AG10803 (cell line): ENCODE measurements at regions not wholly inside any gene's neighbourhood (a gene's known extent, or its start where the extent isn't known, plus 50 kb on each side); places are given as distances from the start of the nearest gene placed in this dataset.
A peak's percentile ranks its signal among the peaks of the same experiment; 100 is the strongest.

Source experiments
- DNase-seq: peaks from one replicate; pipeline ENCODE4 v3.0.0; 2010; ENCODE audit warnings: low read depth
- H3K4me3 ChIP-seq: 2 replicates; pipeline ENCODE4 v1.5.1; 2011; ENCODE audit warnings: mild to moderate bottlenecking, low read length, control low read depth
- TF ChIP-seq, protein P1 (sequence below): conservative IDR thresholded peaks from 2 replicates; pipeline ENCODE4 v1.5.1; 2011; ENCODE audit warnings: mild to moderate bottlenecking, low read length, control low read depth, inconsistent platforms

DNA sequence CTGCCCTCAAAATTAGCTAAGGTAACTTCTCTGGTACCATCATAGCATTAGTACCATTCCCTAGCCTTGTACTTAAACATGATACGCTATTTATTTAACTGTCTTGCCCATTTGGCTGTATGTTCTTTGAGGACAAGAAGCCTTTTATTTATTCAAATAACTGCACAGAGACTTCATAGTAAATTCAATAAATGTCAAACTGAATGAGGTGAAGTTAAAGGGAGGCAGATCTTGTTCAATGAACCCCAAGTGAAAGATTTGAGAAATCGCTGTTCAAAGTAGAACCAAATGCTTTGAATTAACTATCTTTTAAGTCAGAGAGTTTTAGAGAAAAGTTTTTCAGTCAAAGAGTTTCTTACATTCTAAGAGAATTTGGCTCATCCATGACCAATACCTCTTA lies 203.6 kb downstream of the GXYLT1 start:
- no peak overlapping the region for H3K4me3 ChIP-seq
- no peak for DNase-seq
- TF ChIP-seq, protein P1, sequence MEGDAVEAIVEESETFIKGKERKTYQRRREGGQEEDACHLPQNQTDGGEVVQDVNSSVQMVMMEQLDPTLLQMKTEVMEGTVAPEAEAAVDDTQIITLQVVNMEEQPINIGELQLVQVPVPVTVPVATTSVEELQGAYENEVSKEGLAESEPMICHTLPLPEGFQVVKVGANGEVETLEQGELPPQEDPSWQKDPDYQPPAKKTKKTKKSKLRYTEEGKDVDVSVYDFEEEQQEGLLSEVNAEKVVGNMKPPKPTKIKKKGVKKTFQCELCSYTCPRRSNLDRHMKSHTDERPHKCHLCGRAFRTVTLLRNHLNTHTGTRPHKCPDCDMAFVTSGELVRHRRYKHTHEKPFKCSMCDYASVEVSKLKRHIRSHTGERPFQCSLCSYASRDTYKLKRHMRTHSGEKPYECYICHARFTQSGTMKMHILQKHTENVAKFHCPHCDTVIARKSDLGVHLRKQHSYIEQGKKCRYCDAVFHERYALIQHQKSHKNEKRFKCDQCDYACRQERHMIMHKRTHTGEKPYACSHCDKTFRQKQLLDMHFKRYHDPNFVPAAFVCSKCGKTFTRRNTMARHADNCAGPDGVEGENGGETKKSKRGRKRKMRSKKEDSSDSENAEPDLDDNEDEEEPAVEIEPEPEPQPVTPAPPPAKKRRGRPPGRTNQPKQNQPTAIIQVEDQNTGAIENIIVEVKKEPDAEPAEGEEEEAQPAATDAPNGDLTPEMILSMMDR: no peak

- H3K4me3 ChIP-seq: no peak overlapping the region
- no peak for DNase-seq
- TF ChIP-seq, protein P1: no peak
Measured at GRCh38 chr12:41940571-41940970, 204.1 kb downstream of the GXYLT1 start.

DNA sequence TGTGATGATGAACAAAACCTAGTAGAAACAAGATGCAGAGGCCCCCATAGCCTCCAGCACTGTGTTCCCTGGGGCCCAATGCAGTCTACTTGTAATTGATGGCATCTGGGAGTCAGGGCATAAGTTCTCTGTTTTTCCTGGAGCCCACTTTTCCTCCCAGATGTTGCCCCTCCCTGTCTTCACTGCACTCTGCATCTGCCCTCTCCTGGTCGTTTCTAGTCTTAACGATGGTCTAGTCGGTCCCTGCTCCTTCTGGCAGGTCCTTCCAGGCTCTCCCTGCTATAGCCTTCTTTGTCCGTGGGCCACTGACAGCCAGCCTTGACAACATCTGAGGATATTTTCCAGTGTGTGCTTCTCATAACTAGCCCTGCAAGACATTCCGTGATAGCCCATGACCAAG lies 208.3 kb downstream of the GXYLT1 start:
- TF ChIP-seq, protein P1: no peak
- no peak overlapping the region for H3K4me3 ChIP-seq
- no peak for DNase-seq

- no peak overlapping the region for H3K4me3 ChIP-seq
- TF ChIP-seq, protein P1: no peak
Measured at GRCh38 chr12:41935911-41936310, 208.8 kb downstream of the GXYLT1 start.

DNA sequence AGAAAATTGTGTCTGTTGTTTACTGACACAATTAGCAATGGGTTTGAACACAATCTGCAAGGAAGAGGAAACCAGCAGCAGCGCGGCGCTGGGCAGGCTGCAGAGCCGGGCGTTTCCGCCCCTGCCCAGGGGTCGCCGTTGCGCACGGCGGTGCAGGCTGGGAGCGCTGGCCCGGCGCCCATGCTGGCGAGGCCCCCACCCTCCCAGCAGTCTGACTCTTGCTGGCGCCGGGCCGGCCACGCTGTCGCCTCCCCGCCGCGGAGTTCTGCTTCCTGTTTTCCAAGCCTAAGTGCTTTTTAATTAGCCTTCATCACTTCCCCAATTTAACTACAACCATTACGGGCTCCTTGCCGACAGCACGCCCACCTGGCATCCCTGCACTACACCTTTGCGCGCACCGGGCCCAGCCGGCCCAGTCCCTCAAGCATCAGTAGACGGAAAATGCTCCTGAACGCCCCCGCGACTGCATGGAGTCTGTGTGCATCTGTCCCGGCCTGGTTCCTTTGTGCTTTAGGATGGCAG lies 212.1 kb downstream of the GXYLT1 start:
- no peak for DNase-seq
- peak overlapping the region; percentile 55 for H3K4me3 ChIP-seq
- TF ChIP-seq, protein P1: no peak

More at GRCh38 chr12:41935911-41936310, 208.8 kb downstream of the GXYLT1 start:
- no peak for DNase-seq

DNA sequence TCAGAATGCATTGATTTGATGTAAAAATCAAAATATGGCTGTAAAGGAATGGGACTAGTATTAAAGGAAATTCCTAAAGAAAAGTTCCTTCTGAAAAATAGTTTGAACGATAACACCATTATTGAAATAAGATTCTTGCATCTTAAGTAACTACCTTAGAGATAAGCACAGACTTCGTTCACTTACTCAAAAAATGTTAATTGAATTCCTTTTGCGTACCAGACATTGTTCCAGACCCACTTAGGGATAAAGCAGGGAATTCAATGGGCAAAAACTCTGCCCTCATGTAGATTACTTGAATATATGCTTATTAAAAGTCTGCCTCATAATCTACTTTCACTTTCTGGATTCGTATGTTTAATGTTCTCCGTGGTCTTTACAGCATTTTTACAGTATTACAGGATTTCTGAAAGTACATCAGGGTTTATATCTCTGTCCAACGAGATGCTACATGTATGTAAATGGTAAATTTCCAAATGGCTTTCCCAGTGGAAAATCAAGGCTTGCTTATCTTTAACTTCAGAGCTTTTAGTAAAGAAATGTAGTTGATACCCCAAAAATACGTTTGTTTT lies 213.7 kb downstream of the GXYLT1 start:
- DNase-seq: no peak
- TF ChIP-seq, protein P1: no peak
- peak overlapping the region; percentile 10 for H3K4me3 ChIP-seq

DNA sequence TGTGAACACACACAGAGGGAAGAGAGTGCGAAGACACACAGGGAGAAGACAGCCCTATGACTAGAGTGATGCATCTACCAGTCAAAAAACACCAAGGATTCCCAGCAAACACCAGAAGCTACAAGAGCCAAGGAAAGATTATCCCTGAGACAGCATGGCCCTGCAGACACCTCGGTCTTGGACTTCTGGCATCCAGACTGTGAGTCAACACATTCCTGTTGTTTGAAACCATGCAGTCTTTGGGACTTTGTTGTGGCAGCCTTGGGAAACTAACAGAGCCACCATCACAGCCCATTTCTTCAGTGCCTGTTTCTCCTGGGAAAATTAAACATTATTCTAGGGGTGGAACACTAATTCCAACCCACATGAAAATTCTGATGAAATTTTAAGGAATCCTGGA lies 220.6 kb downstream of the GXYLT1 start:
- no peak for DNase-seq
- H3K4me3 ChIP-seq: no peak overlapping the region
- TF ChIP-seq, protein P1: no peak
